ENCODE measurements at regions not wholly inside any gene's neighbourhood (a gene's known extent, or its start where the extent isn't known, plus 50 kb on each side); places are given as distances from the start of the nearest gene placed in this dataset.

DNA sequence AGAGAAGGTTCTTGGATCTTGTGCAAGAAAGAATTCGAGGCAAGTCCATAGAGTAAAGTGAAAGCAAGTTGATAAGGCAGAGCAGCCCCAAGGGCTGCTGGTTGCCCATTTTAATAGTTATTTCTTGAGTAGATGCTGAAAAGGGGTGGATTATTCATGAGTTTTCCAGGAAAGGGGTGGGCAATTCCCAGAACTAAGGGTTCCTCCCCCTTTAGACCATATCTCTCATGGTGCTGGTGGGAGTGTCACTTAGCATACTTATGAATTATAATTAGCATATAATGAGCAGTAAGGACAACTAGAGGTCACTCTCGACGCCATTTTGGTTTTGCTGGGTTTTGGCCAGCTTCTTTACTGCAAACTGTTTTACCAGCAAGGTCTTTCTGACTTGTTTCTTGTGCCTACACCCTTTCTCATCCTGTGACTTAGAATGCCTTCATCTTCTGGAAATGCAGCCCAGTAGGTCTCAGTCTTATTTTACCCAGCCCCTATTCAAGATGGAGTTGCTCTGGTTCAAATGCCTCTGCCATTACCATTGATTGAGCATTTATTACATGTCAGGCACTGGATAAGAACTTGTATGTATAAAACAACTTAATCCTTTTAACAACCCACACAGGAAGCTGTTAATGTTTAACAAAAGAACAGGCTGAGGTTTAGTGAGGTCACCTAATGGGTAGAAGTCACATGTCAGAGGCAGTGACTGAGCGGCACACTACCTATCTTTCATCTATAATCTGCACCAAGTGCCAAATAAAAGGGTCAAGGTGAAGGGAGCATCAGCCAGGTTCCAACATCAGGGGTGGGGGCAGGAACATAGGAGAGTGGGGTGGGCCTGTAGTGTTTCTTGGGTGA, 250.9 kb downstream of the ICOS start:
- DNase-seq, result no peak

GRCh38 chr2:204191574-204191973, 255.0 kb downstream of the ICOS start:
- no peak for DNase-seq

- no peak for DNase-seq
These were observed 258.9 kb downstream of the ICOS start for GRCh38 chr2:204195498-204195897.

DNA sequence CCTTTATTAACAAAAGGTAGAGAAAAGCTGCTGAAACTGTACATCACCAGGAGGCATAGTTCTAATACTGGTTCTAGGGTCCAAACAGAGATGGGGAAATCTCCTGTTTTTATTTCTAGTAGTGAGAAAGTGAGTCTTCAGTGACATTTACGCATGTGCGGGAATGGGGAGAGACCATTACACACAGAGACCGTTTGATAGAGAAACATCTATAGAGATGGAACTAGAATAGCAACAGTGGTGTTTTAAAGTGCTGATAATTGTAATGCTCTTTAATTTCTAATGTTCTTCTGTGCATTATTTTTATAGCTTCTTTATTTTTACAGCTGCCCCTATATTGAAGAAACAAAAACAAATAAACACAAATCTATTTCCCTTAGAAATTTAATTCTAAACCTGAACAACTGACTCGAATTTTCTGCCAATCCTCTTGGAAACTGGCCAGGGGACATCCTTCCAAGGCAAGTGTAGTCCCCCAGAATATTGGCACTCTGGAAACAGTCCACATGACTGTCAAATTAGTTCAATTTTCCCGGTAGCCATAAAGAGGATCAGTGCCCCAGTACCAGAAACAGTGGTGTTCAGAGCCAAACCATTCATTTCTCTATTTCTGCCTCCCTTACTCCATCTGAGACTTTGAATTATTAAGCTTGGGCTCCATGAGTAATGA, 260.9 kb downstream of the ICOS start:
- DNase-seq, result no peak

DNA sequence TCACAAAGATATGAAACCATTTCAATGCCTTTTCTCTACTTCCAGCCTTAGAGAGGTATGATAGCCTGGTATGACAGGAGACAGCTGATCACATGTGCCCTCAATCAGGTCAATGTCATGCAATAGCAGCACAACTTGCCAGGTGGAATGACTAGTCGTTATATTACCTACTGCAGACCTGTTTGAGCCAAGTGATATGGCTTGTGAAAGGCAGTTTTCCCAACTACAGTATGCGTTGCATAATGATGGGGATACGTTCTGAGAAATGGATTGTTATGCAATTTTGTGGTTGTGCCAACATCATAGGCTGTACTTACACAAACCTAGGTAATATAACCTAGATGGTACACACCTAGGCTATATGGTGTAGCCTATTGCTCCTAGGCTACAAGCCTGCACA, 262.8 kb downstream of the ICOS start:
- no peak for DNase-seq

DNA sequence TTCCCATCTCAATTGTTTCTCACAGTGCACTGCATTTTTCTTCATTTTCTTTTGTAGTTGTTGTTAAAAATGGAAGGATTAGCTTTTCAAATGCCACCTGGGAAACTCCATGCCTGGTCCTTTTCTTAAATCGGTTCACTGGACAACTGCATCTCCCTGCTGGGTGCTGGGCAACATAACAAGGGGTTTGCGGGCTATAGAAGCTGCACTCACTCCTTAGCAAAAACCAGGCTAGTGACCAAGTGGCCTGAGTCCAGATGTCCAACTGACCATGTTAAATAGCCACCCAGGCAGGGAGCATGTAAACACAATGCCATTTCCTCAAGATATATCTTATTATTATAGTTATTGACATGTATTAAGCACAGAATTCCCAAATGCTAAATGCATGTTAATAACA, 264.9 kb downstream of the ICOS start:
- no peak for DNase-seq

DNA sequence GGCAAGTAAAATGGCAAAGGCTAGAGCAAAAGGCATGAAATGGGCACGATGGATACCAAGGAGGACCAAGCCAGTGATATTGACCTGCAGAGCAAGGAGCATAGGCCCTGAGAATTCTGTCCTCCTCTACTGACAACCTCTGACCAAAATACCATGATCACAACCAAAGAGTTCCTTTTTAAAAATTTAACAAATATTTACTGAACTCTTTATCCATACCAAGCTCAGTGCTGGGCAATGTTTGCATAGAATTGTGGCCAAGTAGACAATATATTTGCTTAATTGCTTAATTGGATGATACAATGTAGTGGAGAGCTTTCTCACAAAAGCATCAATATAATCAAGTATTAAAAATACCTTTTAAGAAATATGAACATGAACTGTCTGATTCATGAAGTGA, 265.7 kb downstream of the ICOS start:
- no peak for DNase-seq

GRCh38 chr2:204203704-204204103, 267.1 kb downstream of the ICOS start:
- no peak for DNase-seq

DNA sequence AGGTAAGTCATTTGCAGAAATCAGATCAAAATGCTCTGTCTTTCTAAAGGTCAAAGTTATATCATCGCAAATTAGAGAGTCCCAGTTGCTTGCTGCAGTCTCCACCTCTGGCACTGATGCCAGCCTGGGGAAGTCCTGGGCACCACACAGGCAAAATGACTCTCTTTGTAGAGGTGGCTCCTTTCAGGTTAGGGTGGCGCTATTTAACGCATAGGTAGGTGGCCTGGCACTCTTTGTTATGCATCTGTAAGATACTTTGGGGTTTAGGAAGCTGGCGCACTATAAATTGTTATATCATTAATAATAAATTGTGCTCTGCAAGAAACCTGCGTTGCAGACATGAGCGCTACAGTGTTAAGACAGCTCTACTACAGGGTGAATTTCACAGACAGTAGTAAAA, 268.5 kb downstream of the ICOS start:
- no peak for DNase-seq

GRCh38 chr2:204205538-204205937, 269.0 kb downstream of the ICOS start:
- no peak for DNase-seq

- DNase-seq, result no peak
These were observed 271.3 kb downstream of the ICOS start for GRCh38 chr2:204207866-204208265.

- DNase-seq, result no peak
These were observed 277.0 kb downstream of the ICOS start for GRCh38 chr2:204213588-204213987.

GRCh38 chr2:204218040-204218439, 281.5 kb downstream of the ICOS start:
- DNase-seq, result no peak

GRCh38 chr2:204219196-204219595, 282.6 kb downstream of the ICOS start:
- DNase-seq, result no peak

DNA sequence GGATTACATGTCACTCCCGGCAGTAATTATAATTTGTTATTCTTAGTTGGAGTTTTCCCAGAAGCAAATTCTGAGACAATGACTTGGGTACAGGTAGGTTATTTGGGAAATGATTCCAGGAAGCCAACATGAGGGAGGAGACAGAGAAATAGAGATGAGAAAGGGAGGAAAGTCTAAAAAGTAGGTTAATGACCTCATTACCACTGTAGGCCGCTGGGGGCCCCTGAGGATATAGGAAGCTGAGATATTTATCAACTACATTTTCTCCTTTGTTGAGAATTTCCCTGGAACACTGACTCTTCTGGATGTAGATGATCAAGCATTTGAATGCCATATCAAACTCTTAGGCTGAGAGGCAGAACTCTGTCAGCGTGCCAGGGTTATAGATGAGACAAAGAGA, 284.3 kb downstream of the ICOS start:
- DNase-seq, result no peak

- no peak for DNase-seq
These were observed 286.5 kb downstream of the ICOS start for GRCh38 chr2:204223046-204223445.

DNA sequence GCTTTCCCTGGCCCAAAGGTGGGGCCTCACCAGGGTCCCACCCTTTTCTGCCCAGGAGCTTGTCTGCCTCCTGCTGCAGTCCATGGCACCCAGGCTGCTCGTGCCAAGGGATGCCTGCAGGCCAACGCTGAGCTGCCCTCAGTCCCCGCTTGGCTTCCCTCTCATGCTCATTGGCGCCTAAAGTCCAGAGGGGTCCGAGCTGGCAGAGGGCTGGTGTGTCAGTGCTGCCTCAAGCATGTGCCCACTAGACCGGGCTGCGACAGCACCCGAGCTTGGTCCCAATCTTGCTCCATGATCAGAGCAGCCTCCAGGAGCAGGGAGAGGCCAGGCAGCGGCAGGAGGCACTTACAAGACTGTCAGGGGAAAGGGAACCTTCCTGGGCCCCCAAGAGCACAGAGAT, 287.0 kb downstream of the ICOS start:
- DNase-seq, result no peak

- DNase-seq, result no peak
These were observed 289.1 kb downstream of the ICOS start for GRCh38 chr2:204225671-204226073.

DNA sequence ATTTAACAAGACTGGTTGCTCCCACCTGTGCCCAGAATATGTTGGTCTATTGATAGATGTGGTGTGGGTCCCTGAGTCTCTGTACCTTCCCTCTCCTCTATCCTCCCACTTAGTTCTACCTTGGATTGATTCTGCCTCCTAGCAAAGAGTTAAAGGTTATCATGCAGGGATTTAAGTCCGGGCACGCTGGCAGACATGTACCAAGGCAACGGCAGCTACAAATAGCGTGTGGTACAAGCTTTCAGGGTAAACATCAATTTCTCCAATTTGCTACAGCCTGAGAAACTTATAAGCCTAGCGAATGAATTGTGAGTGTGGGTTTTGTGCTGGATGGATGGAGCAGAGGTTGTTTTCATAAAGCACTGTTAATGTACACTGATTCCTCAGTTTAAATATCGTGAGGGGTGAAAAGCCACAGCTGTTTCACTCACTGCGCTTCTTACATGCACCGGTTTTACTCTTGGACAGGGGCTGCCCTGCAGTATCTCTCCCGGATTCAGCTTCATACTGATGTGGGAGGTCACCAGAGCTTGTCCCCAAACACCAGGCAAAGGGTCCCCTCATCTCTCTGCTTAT, 289.8 kb downstream of the ICOS start:
- DNase-seq, result no peak

DNA sequence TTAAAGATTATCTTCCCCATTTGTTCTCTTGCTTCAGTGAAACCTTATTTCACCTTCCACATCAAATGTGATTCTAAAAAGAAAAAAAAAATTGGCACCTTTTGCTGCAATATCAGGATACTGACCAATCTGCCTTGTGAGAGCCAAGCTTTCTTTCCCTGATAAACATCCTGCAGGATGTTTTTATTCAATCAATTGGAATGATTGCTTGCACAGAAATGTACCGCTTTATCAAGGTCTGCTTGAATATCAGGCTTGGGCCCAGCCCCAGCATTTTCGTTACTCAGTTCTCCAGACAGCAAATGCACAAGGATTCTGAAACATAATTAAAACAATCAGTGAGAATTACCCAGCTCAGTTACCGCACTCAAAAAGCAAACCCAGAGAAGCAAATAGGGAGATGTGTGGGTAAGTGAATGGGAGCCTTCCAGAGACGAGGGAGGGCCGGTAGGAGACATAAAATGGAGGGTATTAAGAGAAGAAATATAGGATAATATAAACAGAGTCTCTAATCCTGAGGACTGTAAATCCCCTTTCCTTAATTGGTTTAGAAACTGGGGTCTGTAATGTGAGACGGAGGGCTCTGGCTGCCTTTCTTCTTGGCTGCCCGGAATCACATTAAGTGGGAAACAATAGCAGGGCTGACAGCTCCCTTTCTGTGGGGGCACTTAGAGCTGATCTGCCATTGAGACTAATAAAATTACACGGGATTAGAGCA, 291.8 kb downstream of the ICOS start:
- DNase-seq, result no peak

DNA sequence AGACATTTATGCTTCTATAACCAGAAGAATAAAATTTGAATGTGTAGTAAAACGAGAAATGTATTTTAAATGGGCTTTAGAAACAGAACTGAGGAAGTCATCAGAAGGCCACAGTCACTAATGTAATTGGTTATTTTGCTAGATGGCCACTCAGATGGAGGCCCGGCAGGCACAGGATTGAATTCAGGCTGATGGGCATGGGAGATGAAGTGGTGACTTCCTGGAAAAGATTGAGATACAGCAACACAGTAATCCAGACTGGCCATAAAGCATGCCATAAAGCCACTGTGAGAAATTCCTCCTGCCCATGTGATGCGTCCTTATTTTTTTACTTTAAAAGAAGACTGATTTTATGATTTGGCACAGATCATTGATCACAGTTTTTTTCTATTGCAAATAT, 297.7 kb downstream of the ICOS start:
- DNase-seq, result no peak

DNA sequence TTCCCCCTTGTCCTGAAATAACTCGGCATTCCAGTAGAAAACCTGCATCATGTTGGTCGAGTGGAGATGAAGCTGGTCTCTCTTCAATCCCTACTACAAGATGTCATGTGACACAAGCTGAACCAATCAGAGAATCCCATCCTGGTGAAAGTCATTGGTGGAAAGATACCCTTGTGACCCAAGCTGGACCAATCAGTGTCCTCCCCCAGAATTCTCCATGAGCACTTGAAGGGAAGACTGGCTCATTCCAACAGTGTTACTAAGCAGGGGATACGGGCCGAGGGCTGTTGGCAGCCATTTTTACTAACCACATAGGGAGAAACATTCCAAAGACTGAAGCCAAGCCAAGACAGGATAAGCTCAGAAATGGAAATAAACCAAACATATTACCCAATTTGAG, 298.3 kb downstream of the ICOS start:
- DNase-seq, result no peak

GRCh38 chr2:204237416-204237815, 300.9 kb downstream of the ICOS start:
- no peak for DNase-seq

Data from activated CD8-positive, alpha-beta memory T cell treated with anti-CD3 and anti-CD28 coated beads, Interleukin-2, amount 50 U/mL, for 4 hours (primary cell).